ENCODE measurements at regions not wholly inside any gene's neighbourhood (a gene's known extent, or its start where the extent isn't known, plus 50 kb on each side); places are given as distances from the start of the nearest gene placed in this dataset.

GRCh38 chr2:195458936-195459335 is 198.1 kb upstream of the SLC39A10 start:
- Histone ChIP-seq H3K4me3 (no peak overlapping the region), H3K4me1 (no peaks in the 10 kb centered on the region), H3K9me3 (no peaks in the 10 kb centered on the region), H3K27me3 (no peaks in the 10 kb centered on the region), H3K36me3 (no peaks in the 10 kb centered on the region), H3K27ac (no peak overlapping the region)
- 85% methylated on average over 2 of the region's 2 CpGs for WGBS
- TF ChIP-seq CTCF (IDR thresholded peaks at IDR 0.05), result no peak
- TF ChIP-seq POLR2A (IDR thresholded peaks at IDR 0.05), result no peak
- TF ChIP-seq POLR2AphosphoS5 (IDR thresholded peaks at IDR 0.05), result no peak
- no peak for TF ChIP-seq EP300 (IDR thresholded peaks at IDR 0.05)
- no peak for DNase-seq (ENCODE audit: low spot score in 2 of 2)

DNA sequence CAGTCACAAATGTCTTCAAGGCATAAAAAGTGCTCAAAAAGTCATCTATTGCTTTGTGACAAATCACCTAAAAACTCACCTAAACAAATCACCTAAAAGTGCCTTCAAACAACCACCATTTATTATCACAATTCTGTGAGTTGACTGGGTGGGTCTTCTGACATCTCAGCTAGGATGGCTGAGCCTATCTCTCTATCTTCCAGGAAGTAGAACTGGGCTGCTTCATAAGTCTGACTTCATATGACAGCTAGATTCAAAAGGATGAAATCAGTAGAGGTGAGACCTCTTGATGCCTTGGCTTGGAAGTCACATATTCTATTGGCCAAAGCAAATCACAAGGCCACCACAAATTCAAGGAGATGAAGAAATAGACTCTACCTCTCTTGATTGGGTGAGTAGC is 199.2 kb upstream of the SLC39A10 start:
- H3K36me3 ChIP-seq, result no peaks in the 10 kb centered on the region
- no peak for DNase-seq (ENCODE audit: low spot score in 2 of 2)
- TF ChIP-seq CTCF (IDR thresholded peaks at IDR 0.05) (no peak), POLR2AphosphoS5 (IDR thresholded peaks at IDR 0.05) (no peak), EP300 (IDR thresholded peaks at IDR 0.05) (no peak), POLR2A (IDR thresholded peaks at IDR 0.05) (no peak)
- H3K27ac ChIP-seq, result no peak overlapping the region
- H3K4me3 ChIP-seq, result no peak overlapping the region
- no peaks in the 10 kb centered on the region for H3K9me3 ChIP-seq
- H3K4me1 ChIP-seq, result no peaks in the 10 kb centered on the region
- no peaks in the 10 kb centered on the region for H3K27me3 ChIP-seq

- no peaks in the 10 kb centered on the region for H3K36me3 ChIP-seq
- TF ChIP-seq POLR2A (IDR thresholded peaks at IDR 0.05) (no peak), EP300 (IDR thresholded peaks at IDR 0.05) (no peak), POLR2AphosphoS5 (IDR thresholded peaks at IDR 0.05) (no peak), CTCF (IDR thresholded peaks at IDR 0.05) (no peak)
- H3K4me3 ChIP-seq, result no peak overlapping the region
- no peak for DNase-seq (ENCODE audit: low spot score in 2 of 2)
- no peaks in the 10 kb centered on the region for H3K4me1 ChIP-seq
- no peaks in the 10 kb centered on the region for H3K27me3 ChIP-seq
- 48% methylated on average over 2 of the region's 2 CpGs for WGBS
- H3K9me3 ChIP-seq, result no peaks in the 10 kb centered on the region
- no peak overlapping the region for H3K27ac ChIP-seq
Observed at GRCh38 chr2:195456771-195457170, 200.3 kb upstream of the SLC39A10 start.

DNA sequence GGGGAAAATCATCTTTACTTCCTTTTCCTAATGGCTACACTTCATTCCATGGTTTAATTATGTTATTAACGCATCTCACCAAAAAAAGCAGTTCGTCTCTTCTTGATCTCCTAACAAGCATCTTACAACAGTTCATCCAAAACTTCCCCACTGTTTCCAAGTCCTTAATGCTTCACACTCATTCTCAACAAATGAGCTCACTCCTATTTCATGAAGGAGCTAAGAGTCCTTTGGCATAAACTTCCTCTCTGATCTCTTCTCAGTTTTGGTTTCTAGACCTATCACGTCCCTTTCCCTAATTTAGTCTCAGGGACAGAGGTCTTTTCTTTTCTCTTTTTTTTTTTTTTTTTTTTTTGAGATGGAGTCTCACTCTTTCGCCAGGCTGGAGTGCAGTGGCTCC is 205.9 kb upstream of the SLC39A10 start:
- Histone ChIP-seq H3K36me3 (no peaks in the 10 kb centered on the region), H3K4me3 (no peak overlapping the region), H3K9me3 (no peaks in the 10 kb centered on the region), H3K4me1 (no peaks in the 10 kb centered on the region), H3K27me3 (no peaks in the 10 kb centered on the region), H3K27ac (no peak overlapping the region)
- no peak for TF ChIP-seq CTCF (IDR thresholded peaks at IDR 0.05)
- no peak for TF ChIP-seq POLR2A (IDR thresholded peaks at IDR 0.05)
- TF ChIP-seq POLR2AphosphoS5 (IDR thresholded peaks at IDR 0.05), result no peak
- TF ChIP-seq EP300 (IDR thresholded peaks at IDR 0.05), result no peak
- no peak for DNase-seq (ENCODE audit: low spot score in 2 of 2)
- WGBS, result 80% methylated on average over 4 of the region's 4 CpGs

DNA sequence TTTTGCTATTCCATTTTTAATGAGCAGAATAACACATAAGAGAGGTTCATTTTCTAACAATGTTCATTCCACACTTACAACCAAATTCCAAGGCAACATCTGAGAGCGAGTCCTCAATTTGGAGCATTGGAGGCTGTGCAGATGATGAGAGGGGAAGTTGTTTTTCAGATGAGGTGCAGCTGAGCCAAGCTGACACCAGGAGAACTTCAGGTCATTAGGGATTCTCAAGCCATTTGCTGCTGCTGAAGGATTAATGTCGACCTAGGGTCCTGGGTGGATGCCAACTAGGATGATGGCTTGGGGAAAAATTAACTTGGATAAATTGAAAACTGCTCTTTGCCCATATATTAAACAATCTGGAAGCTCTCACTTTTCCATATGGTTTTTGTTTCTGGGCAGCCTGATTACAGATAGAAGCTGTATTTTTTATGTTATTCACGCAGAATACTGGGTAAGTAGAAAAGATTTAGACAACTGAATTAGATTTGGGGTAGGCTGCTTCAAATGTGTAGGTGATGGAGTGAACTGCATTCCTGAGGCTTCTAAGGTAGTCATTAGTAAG is 206.4 kb upstream of the SLC39A10 start:
- Histone ChIP-seq H3K27me3 (no peaks in the 10 kb centered on the region), H3K4me1 (no peaks in the 10 kb centered on the region), H3K4me3 (no peak overlapping the region), H3K36me3 (no peaks in the 10 kb centered on the region), H3K9me3 (no peaks in the 10 kb centered on the region), H3K27ac (no peak overlapping the region)
- no peak for DNase-seq (ENCODE audit: low spot score in 2 of 2)
- WGBS, result 55% methylated on average over 3 of the region's 3 CpGs
- no peak for TF ChIP-seq POLR2A (IDR thresholded peaks at IDR 0.05)
- TF ChIP-seq POLR2AphosphoS5 (IDR thresholded peaks at IDR 0.05), result no peak
- TF ChIP-seq CTCF (IDR thresholded peaks at IDR 0.05), result no peak
- TF ChIP-seq EP300 (IDR thresholded peaks at IDR 0.05), result no peak

Measured in suprapubic skin (tissue), 4 donors.